Activated CD8-positive, alpha-beta T cell treated with anti-CD3 and anti-CD28 coated beads for 36 hours (primary cell): ENCODE measurements at regions not wholly inside any gene's neighbourhood (a gene's known extent, or its start where the extent isn't known, plus 50 kb on each side); places are given as distances from the start of the nearest gene placed in this dataset.

ENCODE experiments used
- ATAC-seq: fragments of 200-7000 bp; cut with Tn5 transposase; one replicate; pipeline ENCODE4 v1.10.0; 2021; ENCODE audit warnings: mild to moderate bottlenecking, moderate library complexity
- CTCF ChIA-PET: fragments of 350-600 bp; sonication (Branson Sonifier 250); formaldehyde crosslinking; loops from one replicate; lab custom pipeline; 2021; ENCODE audit warnings: antibody characterized with exemption; lab: Charles Lee
- POLR2A ChIA-PET: fragments of 350-600 bp; sonication (Branson Sonifier 250); formaldehyde crosslinking; loops from one replicate; lab custom pipeline; 2021; ENCODE audit warnings: antibody characterized with exemption; lab: Charles Lee
- DNase-seq: peaks from one replicate; pipeline ENCODE4 v3.0.0-alpha.2; 2020
- H3K27ac Mint-ChIP-seq: one replicate; pipeline ENCODE4 v1.8.0; 2021; ENCODE audit warnings: mild to moderate bottlenecking, mixed read lengths
- H3K27me3 Mint-ChIP-seq: one replicate; pipeline ENCODE4 v1.8.0; 2021; ENCODE audit warnings: mixed read lengths
- H3K36me3 Mint-ChIP-seq: one replicate; pipeline ENCODE4 v1.8.0; 2021; ENCODE audit warnings: low read depth, mixed read lengths
- H3K4me1 Mint-ChIP-seq: one replicate; pipeline ENCODE4 v1.8.0; 2021; ENCODE audit warnings: low read depth, mixed read lengths
- H3K4me3 Mint-ChIP-seq: one replicate; pipeline ENCODE4 v1.8.0; 2021; ENCODE audit warnings: mild to moderate bottlenecking, moderate library complexity, mixed read lengths
- H3K9me3 Mint-ChIP-seq: one replicate; pipeline ENCODE4 v1.8.0; 2021; ENCODE audit warnings: mixed read lengths
- CTCF ChIP-seq: fragments of 200-600 bp; IDR thresholded peaks from one replicate; pipeline ENCODE4 v1.8.0; 2022; ENCODE audit warnings: antibody characterized with exemption, mild to moderate bottlenecking
- intact Hi-C: fragments of 100-400 bp; cut with micrococcal nuclease; formaldehyde crosslinking; loops from one replicate; pipeline ENCODE4 v1.10.0; 2022

- H3K4me1 Mint-ChIP-seq: no peaks in the 10 kb centered on the region
- no peaks in the 10 kb centered on the region for H3K27me3 Mint-ChIP-seq
- no peak overlapping the region for H3K27ac Mint-ChIP-seq
- POLR2A ChIA-PET: interaction anchor here (0.7 kb wide), 2 partner anchors 38 to 1692 kb away, joined by 3 read pairs; no protein-coding TSS in a partner anchor
- CTCF ChIA-PET: interaction anchor here (1.0 kb wide), 1 partner anchor 9 kb away, joined by 3 read pairs; no protein-coding TSS in a partner anchor
- DNase-seq: no peak
- no peaks in the 10 kb centered on the region for H3K36me3 Mint-ChIP-seq
- TF ChIP-seq CTCF: no peak
- no peaks in the 10 kb centered on the region for H3K9me3 Mint-ChIP-seq
- H3K4me3 Mint-ChIP-seq: no peak overlapping the region
- intact Hi-C loops: no loop called here
- ATAC-seq: no peak
Observed at GRCh38 chr1:232899268-232899667, 51.1 kb upstream of the NTPCR start.

- peaks cover 4% of the 10 kb centered on the region for H3K4me1 Mint-ChIP-seq
- intact Hi-C loops: no loop called here
- no peak overlapping the region for H3K27ac Mint-ChIP-seq
- no peaks in the 10 kb centered on the region for H3K27me3 Mint-ChIP-seq
- H3K9me3 Mint-ChIP-seq: no peaks in the 10 kb centered on the region
- CTCF ChIA-PET: interaction anchor here (1.0 kb wide), 2 partner anchors 9 to 20 kb away, joined by 3 read pairs; no protein-coding TSS in a partner anchor
- ATAC-seq (no peak), DNase-seq (no peak)
- no peak overlapping the region for H3K4me3 Mint-ChIP-seq
- TF ChIP-seq CTCF: no peak
- POLR2A ChIA-PET: interaction anchor here (0.7 kb wide), 1 partner anchor 38 kb away, joined by 3 read pairs; no protein-coding TSS in a partner anchor
- H3K36me3 Mint-ChIP-seq: no peaks in the 10 kb centered on the region
Observed at GRCh38 chr1:232899839-232900238, 50.6 kb upstream of the NTPCR start.
